ENCODE measurements at regions not wholly inside any gene's neighbourhood (a gene's known extent, or its start where the extent isn't known, plus 50 kb on each side); places are given as distances from the start of the nearest gene placed in this dataset.

DNA sequence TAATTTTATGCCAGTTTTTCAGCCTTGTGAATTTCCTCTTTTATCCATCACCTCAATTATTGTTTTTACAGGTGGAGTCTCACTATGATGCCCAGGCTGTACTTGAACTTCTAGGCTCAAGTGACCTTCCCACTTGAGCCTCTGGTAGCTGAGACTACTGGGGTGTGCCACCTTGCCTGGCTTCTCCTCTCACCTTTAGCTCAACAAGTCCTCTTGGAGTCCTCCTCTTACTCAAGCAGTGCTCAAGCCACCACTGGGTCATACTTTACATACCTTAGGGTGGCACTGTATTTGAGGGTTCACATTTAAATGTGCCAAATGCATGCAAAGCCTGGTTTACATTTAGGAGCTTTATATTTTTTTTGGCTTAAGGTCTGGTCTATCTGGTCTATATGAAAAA, 350.1 kb upstream of the MCTP2 start:
- no peak for ATAC-seq
- intact Hi-C loops (cut with DNase I), result no loop called here

DNA sequence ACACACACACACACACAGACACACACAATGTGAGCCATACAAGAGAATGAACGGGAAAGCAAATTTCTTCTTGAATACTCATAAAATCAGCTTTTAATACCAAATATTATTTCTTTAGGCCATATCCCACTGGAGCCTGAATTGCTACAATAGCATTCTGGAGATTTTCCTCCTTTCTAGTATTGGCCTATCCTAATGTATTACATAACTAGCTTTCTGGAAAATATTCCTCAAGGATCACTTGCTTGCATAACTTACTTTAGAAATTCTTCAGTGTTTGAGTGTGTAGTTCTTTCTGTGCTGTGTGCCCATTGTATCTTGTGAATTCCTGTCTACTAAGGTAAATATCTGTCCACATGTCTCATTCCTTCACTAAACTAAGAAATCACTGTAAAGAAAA, 351.0 kb upstream of the MCTP2 start:
- no peaks in the 10 kb centered on the region for H3K27me3 ChIP-seq
- no peaks in the 10 kb centered on the region for H3K36me3 ChIP-seq
- intact Hi-C loops (cut with DNase I), result no loop called here
- no peak overlapping the region for H3K27ac ChIP-seq
- FAIRE-seq, result no peak
- DNase-seq, result no peak
- no peaks in the 10 kb centered on the region for H3K4me1 ChIP-seq
- 61 to 66% methylated on average over 1 of the region's 1 CpG for WGBS, 2 donors
- H3K9me3 ChIP-seq, result no peaks in the 10 kb centered on the region
- TF ChIP-seq, protein P1, sequence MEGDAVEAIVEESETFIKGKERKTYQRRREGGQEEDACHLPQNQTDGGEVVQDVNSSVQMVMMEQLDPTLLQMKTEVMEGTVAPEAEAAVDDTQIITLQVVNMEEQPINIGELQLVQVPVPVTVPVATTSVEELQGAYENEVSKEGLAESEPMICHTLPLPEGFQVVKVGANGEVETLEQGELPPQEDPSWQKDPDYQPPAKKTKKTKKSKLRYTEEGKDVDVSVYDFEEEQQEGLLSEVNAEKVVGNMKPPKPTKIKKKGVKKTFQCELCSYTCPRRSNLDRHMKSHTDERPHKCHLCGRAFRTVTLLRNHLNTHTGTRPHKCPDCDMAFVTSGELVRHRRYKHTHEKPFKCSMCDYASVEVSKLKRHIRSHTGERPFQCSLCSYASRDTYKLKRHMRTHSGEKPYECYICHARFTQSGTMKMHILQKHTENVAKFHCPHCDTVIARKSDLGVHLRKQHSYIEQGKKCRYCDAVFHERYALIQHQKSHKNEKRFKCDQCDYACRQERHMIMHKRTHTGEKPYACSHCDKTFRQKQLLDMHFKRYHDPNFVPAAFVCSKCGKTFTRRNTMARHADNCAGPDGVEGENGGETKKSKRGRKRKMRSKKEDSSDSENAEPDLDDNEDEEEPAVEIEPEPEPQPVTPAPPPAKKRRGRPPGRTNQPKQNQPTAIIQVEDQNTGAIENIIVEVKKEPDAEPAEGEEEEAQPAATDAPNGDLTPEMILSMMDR (IDR thresholded peaks at IDR 0.05), result no peak
- H3K4me3 ChIP-seq, result no peak overlapping the region
- ATAC-seq, result no peak

More for the DNA sequence above, 350.1 kb upstream of the MCTP2 start:
- Histone ChIP-seq H3K4me1 (no peaks in the 10 kb centered on the region), H3K36me3 (no peaks in the 10 kb centered on the region), H3K4me3 (no peak overlapping the region), H3K9me3 (no peaks in the 10 kb centered on the region), H3K27ac (no peak overlapping the region), H3K27me3 (no peaks in the 10 kb centered on the region)
- FAIRE-seq, result no peak
- no peak for DNase-seq
- TF ChIP-seq, protein P1 (IDR thresholded peaks at IDR 0.05), result no peak

DNA sequence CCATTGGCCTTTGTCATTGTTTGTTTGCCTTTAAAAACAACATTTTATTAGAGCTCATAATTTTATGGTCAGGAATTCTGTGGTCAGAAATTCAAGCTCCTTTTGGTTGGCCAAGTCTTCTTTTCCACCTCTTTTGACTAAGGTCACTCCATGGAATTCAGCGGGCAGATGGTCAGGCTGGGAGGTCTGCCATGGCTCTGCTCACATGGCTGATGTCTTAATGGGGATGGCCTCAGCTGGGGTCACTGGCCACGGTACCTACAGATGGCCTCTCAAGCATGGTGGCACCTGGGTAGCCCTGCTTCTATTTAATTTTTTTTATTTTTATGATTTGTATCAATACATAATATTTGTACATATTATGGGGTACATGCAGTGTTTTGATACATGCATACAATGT, 360.8 kb upstream of the MCTP2 start:
- DNase-seq (no peak), ATAC-seq (no peak), FAIRE-seq (no peak)
- Histone ChIP-seq H3K4me1 (no peaks in the 10 kb centered on the region), H3K4me3 (no peak overlapping the region), H3K27ac (no peak overlapping the region), H3K27me3 (no peaks in the 10 kb centered on the region), H3K9me3 (no peaks in the 10 kb centered on the region), H3K36me3 (no peaks in the 10 kb centered on the region)
- WGBS, 2 donors, result 82 to 83% methylated on average over 2 of the region's 2 CpGs
- intact Hi-C loops (cut with DNase I), result no loop called here
- TF ChIP-seq, protein P1 (IDR thresholded peaks at IDR 0.05), result no peak

DNA sequence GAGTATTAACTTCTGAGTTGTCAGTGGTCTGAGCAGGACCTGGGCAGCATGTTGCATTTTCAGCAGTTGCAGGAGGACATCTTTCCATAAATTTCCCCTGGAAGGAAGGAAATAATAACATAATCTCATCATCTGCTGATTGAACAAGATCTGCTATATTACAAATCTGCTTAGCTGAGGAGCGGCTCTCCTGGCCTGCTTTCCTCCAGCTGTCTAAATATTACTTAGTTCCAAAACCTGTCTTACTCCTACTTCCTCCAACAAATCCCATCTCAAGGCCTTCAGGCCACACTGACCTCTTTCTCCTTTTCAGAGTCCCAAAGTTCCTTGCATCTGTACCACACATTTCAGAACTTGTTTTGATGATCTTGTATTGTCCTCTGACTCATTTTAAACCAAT, 364.4 kb upstream of the MCTP2 start:
- no peak overlapping the region for H3K27ac ChIP-seq
- H3K4me1 ChIP-seq, result no peaks in the 10 kb centered on the region
- ATAC-seq (no peak), DNase-seq (no peak), FAIRE-seq (no peak)
- H3K36me3 ChIP-seq, result no peaks in the 10 kb centered on the region
- TF ChIP-seq, protein P1 (IDR thresholded peaks at IDR 0.05), result no peak
- no peaks in the 10 kb centered on the region for H3K9me3 ChIP-seq
- intact Hi-C loops (cut with DNase I), result no loop called here
- WGBS, 2 donors, result 42 to 48% methylated on average over 1 of the region's 1 CpG
- H3K27me3 ChIP-seq, result no peaks in the 10 kb centered on the region
- no peak overlapping the region for H3K4me3 ChIP-seq

DNA sequence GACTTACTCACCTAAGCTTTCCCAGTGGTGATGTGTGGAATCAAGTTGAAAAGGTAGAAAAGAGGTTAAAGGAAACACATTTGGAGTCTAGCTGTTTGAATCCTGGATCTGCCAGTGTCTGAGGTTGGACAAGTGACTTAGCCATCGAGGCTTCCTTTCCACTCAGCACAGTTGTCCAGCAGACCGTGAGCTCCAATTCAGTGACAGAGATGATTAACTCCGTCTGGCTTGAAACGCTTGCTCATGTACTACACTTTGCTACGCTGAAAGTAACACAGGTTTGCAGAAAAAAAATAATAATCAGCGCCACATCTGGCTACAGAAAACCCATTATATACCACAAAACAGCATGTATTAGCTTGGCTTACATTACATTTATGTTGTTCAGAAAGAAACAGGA, 364.9 kb upstream of the MCTP2 start:
- Histone ChIP-seq H3K27ac (no peak overlapping the region), H3K27me3 (no peaks in the 10 kb centered on the region), H3K4me1 (no peaks in the 10 kb centered on the region), H3K36me3 (no peaks in the 10 kb centered on the region), H3K4me3 (no peak overlapping the region), H3K9me3 (no peaks in the 10 kb centered on the region)
- ATAC-seq, result no peak
- WGBS, 2 donors, result 60 to 85% methylated on average over 6 of the region's 6 CpGs
- intact Hi-C loops (cut with DNase I), result no loop called here
- TF ChIP-seq, protein P1 (IDR thresholded peaks at IDR 0.05), result no peak
- no peak for FAIRE-seq
- no peak for DNase-seq
